Activated CD8-positive, alpha-beta T cell treated with anti-CD3 and anti-CD28 coated beads, Interleukin-2, amount 10 ng/mL, durations not matched to agents 7 days and 5 days (primary cell): ENCODE measurements at regions not wholly inside any gene's neighbourhood (a gene's known extent, or its start where the extent isn't known, plus 50 kb on each side); places are given as distances from the start of the nearest gene placed in this dataset.

Experiments used
- ATAC-seq: fragments of 150-1000 bp; cut with Tn5 transposase; one replicate; pipeline ENCODE4 v1.10.0; 2021; ENCODE audit warnings: moderate library complexity
- CTCF ChIA-PET: fragments of 350-600 bp; sonication (Branson Sonifier 250); formaldehyde crosslinking; loops from one replicate; lab custom pipeline; 2021; ENCODE audit warnings: antibody characterized with exemption; lab: Charles Lee
- POLR2A ChIA-PET: fragments of 350-600 bp; sonication (Branson Sonifier 250); formaldehyde crosslinking; loops from one replicate; lab custom pipeline; 2021; ENCODE audit warnings: antibody characterized with exemption; lab: Charles Lee
- DNase-seq: peaks from one replicate; pipeline ENCODE4 v3.0.0-alpha.2; 2020
- H3K27ac Mint-ChIP-seq: one replicate; pipeline ENCODE4 v1.8.0; 2021; ENCODE audit warnings: mild to moderate bottlenecking, mixed read lengths
- H3K27me3 Mint-ChIP-seq: one replicate; pipeline ENCODE4 v1.8.0; 2021; ENCODE audit warnings: low read depth, mixed read lengths
- H3K36me3 Mint-ChIP-seq: one replicate; pipeline ENCODE4 v1.8.0; 2021; ENCODE audit warnings: low read depth, mixed read lengths
- H3K4me1 Mint-ChIP-seq: one replicate; pipeline ENCODE4 v1.8.0; 2021; ENCODE audit warnings: low read depth, mixed read lengths
- H3K4me3 Mint-ChIP-seq: one replicate; pipeline ENCODE4 v1.8.0; 2021; ENCODE audit warnings: mild to moderate bottlenecking, mixed read lengths
- H3K9me3 Mint-ChIP-seq: one replicate; pipeline ENCODE4 v1.8.0; 2022; ENCODE audit warnings: mixed read lengths; ENCODE audit not compliant: insufficient read depth

GRCh38 chr4:136803433-136803832 lies 728.9 kb downstream of the PCDH18 start:
- no peak overlapping the region for H3K27ac Mint-ChIP-seq
- no peak for ATAC-seq

GRCh38 chr4:136800248-136800647 lies 732.0 kb downstream of the PCDH18 start:
- no peak for ATAC-seq
- CTCF ChIA-PET = no interaction called here

More at GRCh38 chr4:136803433-136803832, 728.9 kb downstream of the PCDH18 start:
- H3K4me1 Mint-ChIP-seq = no peaks in the 10 kb centered on the region
- ChIA-PET POLR2A (no interaction called here), CTCF (no interaction called here)
- no peak for DNase-seq
- no peaks in the 10 kb centered on the region for H3K9me3 Mint-ChIP-seq
- no peak overlapping the region for H3K4me3 Mint-ChIP-seq
- H3K36me3 Mint-ChIP-seq = no peaks in the 10 kb centered on the region
- no peaks in the 10 kb centered on the region for H3K27me3 Mint-ChIP-seq

GRCh38 chr4:136796953-136797352 lies 735.3 kb downstream of the PCDH18 start:
- H3K27me3 Mint-ChIP-seq = no peaks in the 10 kb centered on the region
- H3K4me3 Mint-ChIP-seq = no peak overlapping the region
- CTCF ChIA-PET = no interaction called here
- no peaks in the 10 kb centered on the region for H3K4me1 Mint-ChIP-seq
- no peak for DNase-seq
- no peak overlapping the region for H3K27ac Mint-ChIP-seq
- POLR2A ChIA-PET = no interaction called here
- ATAC-seq = no peak
- H3K36me3 Mint-ChIP-seq = no peaks in the 10 kb centered on the region
- no peaks in the 10 kb centered on the region for H3K9me3 Mint-ChIP-seq

More at GRCh38 chr4:136800248-136800647, 732.0 kb downstream of the PCDH18 start:
- POLR2A ChIA-PET = no interaction called here
- Mint-ChIP-seq H3K36me3 (no peaks in the 10 kb centered on the region), H3K4me3 (no peak overlapping the region), H3K27me3 (no peaks in the 10 kb centered on the region), H3K9me3 (no peaks in the 10 kb centered on the region), H3K4me1 (no peaks in the 10 kb centered on the region), H3K27ac (no peak overlapping the region)
- no peak for DNase-seq

- no peaks in the 10 kb centered on the region for H3K36me3 Mint-ChIP-seq
- ChIA-PET POLR2A (no interaction called here), CTCF (no interaction called here)
- H3K4me1 Mint-ChIP-seq = no peaks in the 10 kb centered on the region
- ATAC-seq = no peak
- DNase-seq = no peak
- H3K4me3 Mint-ChIP-seq = no peak overlapping the region
- no peaks in the 10 kb centered on the region for H3K9me3 Mint-ChIP-seq
- H3K27me3 Mint-ChIP-seq = no peaks in the 10 kb centered on the region
- no peak overlapping the region for H3K27ac Mint-ChIP-seq
Observed at GRCh38 chr4:136793848-136794247, 738.4 kb downstream of the PCDH18 start.

- Mint-ChIP-seq H3K36me3 (no peaks in the 10 kb centered on the region), H3K9me3 (no peaks in the 10 kb centered on the region), H3K4me3 (no peak overlapping the region), H3K27ac (no peak overlapping the region), H3K27me3 (no peaks in the 10 kb centered on the region), H3K4me1 (no peaks in the 10 kb centered on the region)
- ChIA-PET CTCF (no interaction called here), POLR2A (no interaction called here)
- ATAC-seq (no peak), DNase-seq (no peak)
Observed at GRCh38 chr4:136784326-136784725, 748.0 kb downstream of the PCDH18 start.

GRCh38 chr4:136769717-136770116 lies 762.6 kb downstream of the PCDH18 start:
- H3K27me3 Mint-ChIP-seq = no peaks in the 10 kb centered on the region
- no peak overlapping the region for H3K4me3 Mint-ChIP-seq
- ATAC-seq = no peak
- H3K4me1 Mint-ChIP-seq = no peaks in the 10 kb centered on the region
- ChIA-PET CTCF (no interaction called here), POLR2A (no interaction called here)
- H3K9me3 Mint-ChIP-seq = no peaks in the 10 kb centered on the region
- no peaks in the 10 kb centered on the region for H3K36me3 Mint-ChIP-seq
- no peak for DNase-seq
- no peak overlapping the region for H3K27ac Mint-ChIP-seq

- no peak overlapping the region for H3K27ac Mint-ChIP-seq
- no peaks in the 10 kb centered on the region for H3K27me3 Mint-ChIP-seq
- ATAC-seq (no peak), DNase-seq (no peak)
- POLR2A ChIA-PET = no interaction called here
- no peaks in the 10 kb centered on the region for H3K9me3 Mint-ChIP-seq
- CTCF ChIA-PET = no interaction called here
- no peaks in the 10 kb centered on the region for H3K4me1 Mint-ChIP-seq
- H3K4me3 Mint-ChIP-seq = no peak overlapping the region
- H3K36me3 Mint-ChIP-seq = no peaks in the 10 kb centered on the region
Observed at GRCh38 chr4:136768925-136769275, 763.4 kb downstream of the PCDH18 start.

GRCh38 chr4:136768213-136768924 lies 763.9 kb downstream of the PCDH18 start:
- DNase-seq (no peak), ATAC-seq (no peak)
- no peaks in the 10 kb centered on the region for H3K9me3 Mint-ChIP-seq
- H3K4me1 Mint-ChIP-seq = no peaks in the 10 kb centered on the region
- no peaks in the 10 kb centered on the region for H3K27me3 Mint-ChIP-seq
- POLR2A ChIA-PET = no interaction called here
- no peak overlapping the region for H3K27ac Mint-ChIP-seq
- CTCF ChIA-PET = no interaction called here
- no peaks in the 10 kb centered on the region for H3K36me3 Mint-ChIP-seq
- no peak overlapping the region for H3K4me3 Mint-ChIP-seq

- DNase-seq = no peak
- CTCF ChIA-PET = no interaction called here
- Mint-ChIP-seq H3K27ac (no peak overlapping the region), H3K4me1 (no peaks in the 10 kb centered on the region), H3K36me3 (no peaks in the 10 kb centered on the region), H3K27me3 (no peaks in the 10 kb centered on the region), H3K4me3 (no peak overlapping the region), H3K9me3 (no peaks in the 10 kb centered on the region)
- no peak for ATAC-seq
- POLR2A ChIA-PET = no interaction called here
Observed at GRCh38 chr4:136763919-136764318, 768.4 kb downstream of the PCDH18 start.

- Mint-ChIP-seq H3K27me3 (no peaks in the 10 kb centered on the region), H3K4me3 (no peak overlapping the region), H3K36me3 (no peaks in the 10 kb centered on the region), H3K4me1 (no peaks in the 10 kb centered on the region), H3K27ac (no peak overlapping the region), H3K9me3 (no peaks in the 10 kb centered on the region)
- ChIA-PET CTCF (no interaction called here), POLR2A (no interaction called here)
- ATAC-seq (no peak), DNase-seq (no peak)
Observed at GRCh38 chr4:136755531-136755916, 776.8 kb downstream of the PCDH18 start.

GRCh38 chr4:136754810-136755530 lies 777.3 kb downstream of the PCDH18 start:
- CTCF ChIA-PET = no interaction called here
- Mint-ChIP-seq H3K27ac (no peak overlapping the region), H3K27me3 (no peaks in the 10 kb centered on the region), H3K36me3 (no peaks in the 10 kb centered on the region), H3K4me1 (no peaks in the 10 kb centered on the region), H3K4me3 (no peak overlapping the region), H3K9me3 (no peaks in the 10 kb centered on the region)
- POLR2A ChIA-PET = no interaction called here
- ATAC-seq (no peak), DNase-seq (no peak)

GRCh38 chr4:136751556-136751955 lies 780.7 kb downstream of the PCDH18 start:
- ChIA-PET POLR2A (no interaction called here), CTCF (no interaction called here)
- no peaks in the 10 kb centered on the region for H3K9me3 Mint-ChIP-seq
- no peaks in the 10 kb centered on the region for H3K4me1 Mint-ChIP-seq
- no peaks in the 10 kb centered on the region for H3K36me3 Mint-ChIP-seq
- no peak overlapping the region for H3K4me3 Mint-ChIP-seq
- ATAC-seq = no peak
- no peak overlapping the region for H3K27ac Mint-ChIP-seq
- no peaks in the 10 kb centered on the region for H3K27me3 Mint-ChIP-seq
- DNase-seq = no peak
